GM21381 (cell line): ENCODE measurements at regions not wholly inside any gene's neighbourhood (a gene's known extent, or its start where the extent isn't known, plus 50 kb on each side); places are given as distances from the start of the nearest gene placed in this dataset.

Source experiments
- ATAC-seq: cut with Tn5 transposase; IDR thresholded peaks from one replicate; pipeline ENCODE4 v1.9.1; 2021; ENCODE audit warnings: mild to moderate bottlenecking, moderate library complexity; ENCODE audit not compliant: unreplicated experiment

DNA sequence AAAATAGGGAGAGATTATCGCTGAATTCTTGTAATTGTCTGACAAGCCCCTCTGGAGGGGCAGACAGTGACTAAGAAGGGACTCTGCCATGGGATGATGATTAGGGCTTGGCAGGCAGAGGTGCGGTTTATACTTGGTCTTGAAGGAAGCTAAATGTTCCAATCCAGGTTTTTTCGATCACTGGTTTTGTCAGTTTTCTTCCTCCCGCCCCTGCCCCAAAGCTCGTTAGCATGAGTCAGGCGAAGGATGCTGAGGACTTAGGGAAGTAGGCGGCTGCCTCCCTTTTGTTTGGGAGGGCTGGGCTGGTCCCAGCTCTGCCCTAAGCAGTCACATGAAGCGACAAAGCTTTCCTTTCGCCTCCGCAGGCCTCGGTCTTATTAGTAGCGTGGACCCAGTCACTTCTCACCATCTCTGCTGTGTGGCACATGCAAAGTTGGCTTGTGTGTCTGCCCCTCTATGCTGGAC is 314.2 kb downstream of the CDC5L start:
- no peak for ATAC-seq

DNA sequence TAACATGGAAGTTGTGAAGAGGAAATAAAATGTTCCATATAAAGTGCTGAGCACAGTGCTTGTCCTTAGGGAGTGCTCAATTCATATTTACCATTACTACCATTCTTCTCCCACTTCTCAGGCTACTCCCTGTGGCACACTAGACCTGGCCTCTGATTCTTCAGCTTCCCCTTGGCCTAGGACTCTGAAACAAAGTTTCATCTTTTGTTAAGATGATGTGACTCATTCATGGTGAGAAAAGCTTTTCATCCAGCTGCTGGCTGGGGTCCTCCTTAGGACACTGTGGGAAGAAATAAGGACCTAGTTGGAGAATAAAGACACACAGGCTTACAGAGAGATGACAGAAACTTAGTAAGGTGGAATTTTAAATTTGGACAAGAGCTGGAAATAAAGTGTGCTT is 314.8 kb downstream of the CDC5L start:
- no peak for ATAC-seq

DNA sequence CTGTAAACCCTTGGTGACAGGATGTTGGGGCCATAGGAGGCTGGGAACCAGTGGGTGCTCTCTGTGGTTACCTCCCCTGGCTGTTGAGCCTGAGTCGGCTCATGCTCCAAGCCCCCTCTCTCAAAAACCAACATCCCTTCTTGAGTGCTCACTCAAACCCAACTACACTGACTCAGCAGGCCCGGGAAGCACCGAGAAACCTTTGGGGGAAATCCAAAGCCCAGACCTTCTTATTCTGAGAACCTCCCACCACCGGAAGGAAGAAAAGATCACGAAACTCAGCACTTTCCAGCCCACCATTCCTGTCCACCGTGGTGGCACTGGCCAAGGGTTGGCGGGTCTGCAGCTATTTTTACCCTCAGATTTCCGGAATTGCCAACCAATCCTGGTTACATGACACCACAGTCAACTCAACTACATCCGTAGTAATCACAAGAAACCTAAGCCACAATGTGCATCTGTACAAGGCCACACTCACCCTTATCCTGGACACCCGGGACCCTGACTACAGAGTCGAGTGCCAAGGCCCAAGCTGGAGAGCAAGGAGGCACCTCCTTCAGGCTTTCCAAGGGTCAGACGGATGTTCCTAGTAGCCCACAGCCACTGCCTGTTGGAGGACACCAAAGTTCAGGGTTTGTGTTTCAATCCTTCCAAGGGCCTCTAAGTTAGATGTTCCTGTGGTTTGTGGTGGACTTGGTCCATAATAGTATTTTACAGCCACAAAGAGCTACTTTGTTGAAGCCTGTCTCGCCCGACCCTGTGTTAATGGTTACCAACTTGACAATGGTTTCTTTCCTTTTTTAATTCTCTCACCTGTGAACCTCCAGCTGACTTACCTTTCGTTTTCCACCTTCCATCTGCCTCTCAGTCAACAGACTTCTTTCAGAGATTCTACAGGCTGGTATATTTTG is 317.0 kb downstream of the CDC5L start:
- no peak for ATAC-seq

DNA sequence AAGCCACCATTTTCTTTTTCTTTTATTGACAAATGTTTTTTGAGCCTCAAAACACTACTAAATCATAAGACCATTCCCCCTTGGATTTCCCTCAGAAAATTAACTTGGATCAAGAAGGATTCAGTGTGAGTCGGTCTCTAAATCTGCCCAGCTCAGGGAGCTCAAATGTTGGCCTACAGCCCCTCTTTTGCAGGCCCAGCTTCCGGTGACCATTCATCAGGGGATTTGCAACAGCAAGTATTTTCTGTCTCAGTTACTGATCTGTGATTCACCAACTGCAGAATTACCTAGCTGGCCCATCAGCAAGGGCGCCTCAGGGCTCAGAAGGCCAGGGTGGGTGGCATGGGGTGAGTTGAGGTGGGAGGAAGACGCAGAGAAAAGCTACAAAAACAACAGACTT is 318.1 kb downstream of the CDC5L start:
- ATAC-seq = no peak

DNA sequence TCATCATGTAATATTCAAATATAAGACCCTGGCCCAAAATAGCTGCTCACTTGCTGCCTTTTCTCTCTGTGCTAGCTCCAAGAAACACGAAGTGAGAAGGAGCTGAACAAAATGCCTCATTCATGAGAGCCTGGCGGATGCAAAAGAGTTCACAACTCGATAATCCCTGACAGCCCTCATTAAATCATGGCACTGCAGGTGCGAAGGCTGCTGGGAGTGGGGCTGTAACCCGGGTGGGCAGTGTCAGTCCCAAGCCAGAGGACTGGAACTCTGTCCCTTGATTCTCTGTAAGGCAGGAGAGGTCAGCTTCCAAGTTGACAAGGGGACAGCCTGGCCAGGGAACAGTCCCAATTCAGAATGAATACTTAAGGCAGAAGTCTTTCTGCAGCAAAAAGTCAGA is 318.5 kb downstream of the CDC5L start:
- no peak for ATAC-seq

DNA sequence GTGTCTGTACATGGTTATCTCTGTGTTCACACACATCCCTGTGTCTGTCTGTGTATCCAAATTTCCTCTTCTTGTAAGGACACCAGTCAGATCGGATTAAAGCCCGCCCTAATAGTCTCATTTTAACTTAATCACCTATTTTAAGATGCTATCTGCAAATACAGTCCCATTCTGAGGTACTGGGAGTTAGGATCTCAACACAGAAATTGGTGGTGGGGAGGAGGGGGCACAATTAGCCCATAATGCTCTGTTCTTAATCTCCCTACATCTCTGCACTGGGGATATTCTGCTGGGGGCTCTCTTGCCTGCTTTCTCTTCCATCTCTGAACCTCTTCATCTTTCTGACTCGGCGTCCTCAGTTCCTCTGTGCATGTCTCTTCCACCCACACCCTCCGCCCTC is 320.7 kb downstream of the CDC5L start:
- no peak for ATAC-seq

DNA sequence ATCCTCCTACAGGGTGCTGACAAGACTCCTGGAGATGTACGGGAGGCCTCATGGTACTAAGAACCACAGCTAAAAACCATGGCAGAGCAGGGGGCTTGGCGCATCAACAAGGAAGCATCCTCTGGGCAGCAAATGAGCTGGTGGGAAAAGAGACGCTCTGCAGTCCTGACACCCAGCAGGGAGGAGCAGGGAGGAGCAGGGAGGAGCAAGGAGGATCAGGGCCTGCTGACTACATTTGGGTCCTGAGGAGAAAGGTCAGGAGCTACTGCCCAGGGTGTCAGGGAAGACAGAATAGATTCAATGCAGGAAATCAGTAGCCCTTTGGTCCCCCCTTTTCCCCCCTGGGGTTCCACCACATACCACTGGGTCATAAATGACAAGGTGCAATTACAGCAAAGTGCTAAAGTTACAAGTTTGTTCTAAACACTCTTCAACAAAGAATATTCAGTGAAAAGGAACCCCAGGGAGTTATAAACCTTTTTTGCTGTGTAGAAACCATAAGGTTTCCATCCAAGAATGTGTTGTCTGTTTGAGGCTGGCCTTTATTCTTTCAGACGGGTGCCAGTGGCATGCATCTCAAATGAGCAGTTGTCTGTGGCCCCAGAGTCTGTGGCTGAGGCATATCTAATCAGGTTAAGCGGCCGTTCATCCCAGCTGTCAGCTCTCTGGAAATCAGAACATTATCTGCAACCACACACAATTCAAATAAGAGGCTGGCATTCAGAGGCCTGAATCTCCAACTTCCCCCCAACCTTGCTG is 325.0 kb downstream of the CDC5L start:
- no peak for ATAC-seq

DNA sequence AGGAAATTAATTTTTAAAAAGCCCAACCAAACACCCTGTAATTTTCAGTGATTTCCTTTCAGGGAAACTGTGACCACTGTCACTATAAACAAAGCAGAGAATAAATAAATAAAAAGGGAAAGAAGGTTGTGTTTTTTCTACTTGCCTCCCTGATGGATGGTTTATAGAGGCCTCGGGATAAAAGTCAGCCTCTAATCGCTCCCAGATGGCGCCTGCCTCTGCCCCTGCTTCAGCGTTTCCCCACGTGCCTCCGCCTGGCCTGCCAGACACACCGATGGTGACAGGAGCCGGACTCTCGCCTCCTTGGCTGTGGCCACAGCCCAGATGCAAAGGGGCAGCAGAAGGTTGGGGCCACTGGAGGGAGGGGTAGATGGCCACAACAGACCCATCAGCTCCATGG is 327.7 kb downstream of the CDC5L start:
- ATAC-seq = no peak

DNA sequence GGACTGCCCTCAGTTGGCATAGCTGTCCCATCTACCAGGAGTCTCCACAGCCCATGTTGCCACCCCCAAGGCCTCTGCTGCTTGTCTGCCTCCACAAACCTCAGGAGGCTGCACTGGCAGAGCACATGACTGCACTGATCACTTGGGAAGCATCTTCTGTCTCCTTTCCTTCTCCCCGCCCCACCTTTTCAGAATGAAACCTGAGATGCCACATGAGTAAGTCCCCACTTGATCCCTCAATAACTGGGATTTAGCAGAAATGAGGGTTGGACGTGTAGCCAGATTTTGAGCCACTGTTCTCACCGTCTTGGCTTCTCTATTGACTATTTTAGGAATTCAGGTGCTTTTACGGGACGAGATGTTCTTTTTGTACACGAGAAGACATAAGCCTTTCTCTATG is 328.4 kb downstream of the CDC5L start:
- no peak for ATAC-seq

DNA sequence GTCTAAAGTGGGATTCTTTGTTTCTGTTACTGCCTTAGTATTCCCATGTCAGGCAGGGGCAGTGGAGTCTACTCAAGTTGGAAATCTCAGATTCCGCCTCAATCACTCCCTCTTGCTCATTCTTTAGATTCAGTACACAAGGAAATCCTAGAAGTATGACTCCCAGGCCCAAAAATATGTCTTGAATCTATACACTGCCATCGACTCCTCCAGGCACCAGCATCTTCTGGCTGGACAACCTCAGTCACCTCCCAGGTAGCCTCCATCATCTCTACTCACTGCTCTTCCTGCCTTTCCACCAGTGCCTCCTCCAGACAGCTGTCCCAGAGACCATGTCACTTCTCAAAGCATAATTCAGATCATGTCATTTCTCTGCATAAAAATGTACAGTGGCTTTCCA is 329.9 kb downstream of the CDC5L start:
- no peak for ATAC-seq

DNA sequence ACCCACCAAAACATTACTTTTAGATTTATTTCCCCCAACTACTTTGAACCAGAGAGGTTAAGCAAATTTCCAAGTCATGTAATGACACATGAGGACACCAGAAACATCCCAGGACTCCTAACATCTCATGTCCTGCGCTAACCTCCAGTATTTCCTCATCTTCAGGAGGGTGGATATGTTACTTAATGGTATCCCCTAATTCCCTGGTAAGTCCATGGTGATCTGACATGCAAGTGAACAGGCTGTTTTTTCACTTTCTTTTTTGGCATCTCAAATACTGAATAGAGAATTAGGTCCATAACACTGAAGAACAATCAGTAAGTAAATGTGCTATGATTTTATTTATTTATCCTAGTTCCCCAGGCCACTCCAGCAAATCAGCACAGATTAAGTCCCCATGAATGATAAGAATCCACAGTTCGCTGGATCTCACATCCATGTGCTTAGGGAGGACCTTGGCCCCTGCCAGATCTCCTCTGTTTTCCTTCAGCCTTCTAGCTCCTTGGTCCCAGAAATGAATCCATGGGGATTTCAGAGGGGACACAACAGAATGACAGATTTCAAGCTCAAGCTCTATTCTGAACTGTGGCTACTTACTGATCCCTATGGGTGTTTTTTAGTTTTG is 334.6 kb downstream of the CDC5L start:
- no peak for ATAC-seq

DNA sequence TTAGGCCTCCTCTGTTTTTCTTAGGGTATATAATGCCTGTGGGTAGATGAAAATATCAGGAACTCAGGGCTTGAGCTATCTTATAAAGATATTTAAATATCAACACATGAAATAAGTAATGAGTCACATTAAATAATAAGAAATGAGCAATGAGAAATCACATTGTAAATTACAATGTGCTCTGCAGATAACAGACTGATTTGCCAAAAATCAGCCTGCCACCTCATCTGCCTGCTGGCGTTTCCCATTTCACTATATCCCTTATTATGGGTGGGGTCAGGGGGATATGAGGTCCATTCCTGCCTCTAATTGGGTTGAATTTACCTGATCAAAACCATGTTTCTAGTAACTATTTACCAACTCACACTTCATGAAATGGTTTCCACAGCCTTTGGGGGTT is 335.2 kb downstream of the CDC5L start:
- ATAC-seq = no peak

DNA sequence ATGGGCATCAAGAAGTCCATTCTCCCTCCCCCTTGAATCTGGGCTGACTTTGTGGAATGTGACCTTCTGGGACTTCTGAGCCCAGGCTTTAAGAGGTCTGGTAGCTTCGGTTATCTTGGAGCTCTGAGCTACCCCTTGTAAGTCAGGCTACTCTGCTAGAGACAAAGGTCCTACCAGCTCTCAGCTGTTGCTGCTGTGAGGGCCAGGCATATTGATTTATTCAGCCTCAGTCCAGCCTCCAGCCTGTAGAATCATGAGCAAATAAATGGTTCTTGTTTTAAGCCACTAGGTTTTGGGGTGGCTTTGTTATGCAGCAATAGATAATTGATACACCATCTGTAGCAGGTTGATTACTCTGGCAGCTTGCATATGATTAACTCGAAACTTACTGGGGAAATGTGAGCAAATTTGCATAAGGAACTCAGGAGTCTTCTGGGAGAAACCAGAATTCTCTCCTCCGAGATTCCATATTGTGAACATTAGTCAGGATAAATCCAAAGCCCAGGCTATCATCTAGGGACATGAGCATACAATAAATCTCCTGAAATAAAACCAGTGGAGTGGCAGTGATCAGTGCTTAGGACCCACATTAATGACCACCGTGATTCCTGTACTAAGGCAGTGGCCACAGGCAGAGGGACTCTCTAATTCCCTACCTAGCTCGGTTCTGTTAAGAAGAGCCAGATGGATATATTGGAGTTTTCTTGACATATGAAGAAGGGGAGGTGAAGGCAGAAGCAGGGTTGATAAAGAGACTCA is 336.1 kb downstream of the CDC5L start:
- ATAC-seq = no peak

DNA sequence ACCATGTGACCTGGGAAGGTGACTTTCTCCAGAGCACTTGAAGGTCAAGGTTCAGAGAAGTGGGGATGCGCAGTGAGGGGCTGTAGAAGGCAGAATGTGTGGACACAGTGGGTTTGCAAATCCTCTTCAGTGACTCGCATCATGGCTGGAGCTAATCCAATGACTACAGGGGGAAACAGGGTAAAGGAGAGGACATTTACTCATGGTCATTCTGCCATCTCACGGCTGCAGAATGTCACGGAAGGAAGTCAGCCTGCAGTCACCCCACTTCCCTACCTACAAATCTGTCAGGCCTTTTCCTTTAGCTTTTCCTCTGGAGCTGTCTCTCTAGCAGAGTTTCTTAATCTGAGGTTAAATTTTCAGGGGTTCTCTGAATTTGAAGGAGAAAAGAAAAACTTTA is 337.6 kb downstream of the CDC5L start:
- no peak for ATAC-seq

DNA sequence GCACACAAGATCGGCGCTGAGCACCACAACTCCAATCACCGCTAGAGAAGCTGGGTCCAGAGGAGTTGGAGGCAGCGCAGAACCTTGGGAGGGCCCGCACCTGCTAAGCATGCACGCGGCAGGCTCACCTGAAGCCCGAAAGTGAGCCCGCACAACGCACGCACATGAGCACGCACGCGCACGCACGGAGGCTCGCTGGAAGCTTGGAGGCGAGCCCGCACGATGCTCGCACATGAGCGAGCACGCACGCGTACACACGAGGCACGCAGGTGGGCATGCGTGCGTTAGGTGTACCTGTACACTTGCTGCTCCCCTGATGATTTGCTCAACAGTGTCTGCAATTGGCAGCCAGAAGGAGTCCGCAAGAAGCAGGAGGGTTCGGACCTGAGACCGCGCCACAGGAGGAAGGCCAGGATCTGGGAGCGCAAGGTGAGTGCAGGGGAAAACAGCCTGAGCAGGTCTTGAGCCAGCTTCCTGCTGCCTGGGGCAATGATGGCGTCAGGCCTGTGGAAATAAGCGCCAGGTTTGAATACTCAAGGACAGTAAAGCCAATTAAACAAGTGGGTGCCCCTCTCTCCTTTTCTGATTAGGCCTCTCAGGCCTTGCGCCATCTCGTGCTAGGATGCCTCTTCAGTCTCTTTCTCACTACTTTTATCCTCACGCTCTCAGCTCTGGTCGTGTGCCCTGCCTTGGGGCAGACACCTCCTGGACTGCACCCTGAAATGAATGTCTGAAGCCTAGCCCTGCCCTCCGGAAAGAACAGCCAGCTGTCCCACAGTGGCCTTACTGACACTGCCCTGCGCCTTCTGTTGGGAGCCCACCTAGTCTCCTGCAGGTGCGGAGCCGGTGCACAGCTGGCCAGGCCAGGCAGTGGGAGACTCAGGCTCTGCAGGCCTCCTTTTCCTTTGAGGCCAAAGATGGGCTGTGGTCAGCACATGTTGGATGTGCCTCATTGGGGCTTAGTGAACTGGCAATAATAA is 340.4 kb downstream of the CDC5L start:
- no peak for ATAC-seq

DNA sequence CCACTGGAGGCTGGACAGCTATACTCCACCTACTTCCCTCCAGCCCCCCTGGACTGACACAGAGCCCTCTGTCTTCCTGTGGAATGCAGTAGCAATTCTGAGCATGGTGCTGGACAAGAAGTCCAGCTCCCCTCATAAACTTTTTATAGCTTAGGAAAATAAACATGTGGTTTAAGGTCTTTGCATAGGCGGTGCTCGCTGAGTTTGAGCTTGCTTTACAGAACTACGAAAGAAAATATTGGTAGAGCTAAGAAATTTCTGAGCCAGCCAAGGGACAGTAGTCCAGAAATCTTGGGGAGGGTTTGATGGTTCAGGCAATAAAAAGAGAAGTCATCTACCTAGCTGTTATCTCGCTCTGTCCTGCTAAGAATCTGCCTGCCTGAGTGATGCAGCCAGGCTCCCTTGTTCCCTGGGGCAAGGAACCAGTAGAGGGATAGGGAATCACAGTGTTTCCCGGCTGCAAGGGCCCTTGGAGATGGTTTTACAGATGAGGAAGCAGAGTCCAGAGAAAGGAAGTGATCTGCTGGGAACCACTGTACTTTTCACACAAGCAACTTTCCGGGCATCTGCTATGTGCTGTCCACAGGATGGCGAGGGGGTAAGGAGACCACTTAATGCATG is 343.4 kb downstream of the CDC5L start:
- ATAC-seq = no peak

DNA sequence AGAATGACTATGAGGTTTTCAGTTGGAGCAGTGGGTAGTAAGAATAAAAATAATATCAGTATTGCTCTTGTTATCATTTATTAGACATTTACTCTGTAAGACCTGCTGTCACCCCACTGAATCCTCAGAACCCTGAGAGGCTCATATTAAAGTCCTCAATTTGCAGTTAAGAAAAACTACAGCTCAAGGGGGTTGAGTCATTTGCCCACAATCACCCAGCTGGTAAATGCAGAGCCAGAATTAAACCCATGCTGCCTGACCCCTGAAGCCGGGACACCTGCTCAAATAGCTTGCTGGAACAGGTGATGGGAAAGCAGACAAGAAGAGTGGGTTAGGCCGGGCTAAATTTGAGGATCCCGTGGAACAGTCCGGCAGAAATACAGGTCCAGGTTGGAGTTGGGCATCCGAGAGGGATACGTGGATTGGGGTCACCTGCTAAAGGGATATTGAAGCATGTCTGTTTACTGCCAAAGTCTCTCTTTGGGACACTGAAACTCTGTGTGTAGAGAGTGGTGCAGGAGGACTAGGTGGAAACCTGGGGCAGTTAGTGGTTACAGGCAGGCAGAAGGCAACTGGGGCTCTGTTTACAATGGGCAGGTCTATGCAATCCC is 344.1 kb downstream of the CDC5L start:
- no peak for ATAC-seq

DNA sequence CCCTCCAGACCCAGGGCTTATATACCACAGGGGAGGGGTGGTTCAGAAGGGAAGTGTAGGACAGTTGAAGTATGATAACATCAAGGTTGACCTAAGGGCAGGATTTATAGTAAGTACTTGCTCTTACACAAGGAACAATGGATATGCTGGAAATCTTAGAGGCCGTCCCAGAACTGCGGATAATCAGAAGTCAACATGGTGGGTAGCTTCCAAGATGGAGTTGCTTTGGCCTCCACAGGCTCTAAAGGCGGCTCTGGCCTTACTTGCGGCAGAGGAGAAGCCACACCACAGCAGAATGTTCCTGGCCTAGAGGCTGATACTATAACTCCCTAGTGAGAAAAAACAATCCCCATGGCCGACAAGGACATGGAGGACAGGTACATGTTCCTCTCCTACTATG is 344.7 kb downstream of the CDC5L start:
- ATAC-seq = no peak

DNA sequence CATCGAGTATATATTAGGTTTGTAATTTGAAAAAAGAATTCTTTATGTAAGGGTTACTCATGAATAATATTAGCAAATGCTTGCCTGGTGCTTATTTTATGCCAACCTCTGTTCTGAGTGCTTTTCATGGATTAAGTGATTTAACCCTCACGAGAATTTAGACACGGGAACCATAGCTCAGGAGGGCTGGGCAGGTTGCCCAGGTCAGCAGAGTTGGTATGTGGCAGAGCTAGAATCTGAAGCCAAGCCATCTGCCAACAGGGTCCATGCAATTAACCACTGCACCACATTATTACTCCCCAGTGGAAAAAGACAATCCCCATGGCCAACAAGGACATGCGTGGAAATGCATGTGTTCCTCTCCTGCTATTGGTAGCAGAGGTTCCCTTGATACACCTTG is 345.6 kb downstream of the CDC5L start:
- no peak for ATAC-seq
